Endothelial cell (in vitro differentiated cells): ENCODE measurements at regions not wholly inside any gene's neighbourhood (a gene's known extent, or its start where the extent isn't known, plus 50 kb on each side); places are given as distances from the start of the nearest gene placed in this dataset.

Experiments used
- DNase-seq: peaks from one replicate; pipeline ENCODE4 v3.0.0; 2021; ENCODE audit warnings: low spot score
- H3K27ac Mint-ChIP-seq: one replicate; pipeline ENCODE4 v1.8.0; 2021; ENCODE audit warnings: mixed read lengths, inconsistent platforms; ENCODE audit not compliant: unreplicated experiment
- H3K27me3 Mint-ChIP-seq: one replicate; pipeline ENCODE4 v1.8.0; 2021; ENCODE audit warnings: mild to moderate bottlenecking, moderate library complexity, mixed read lengths, inconsistent platforms; ENCODE audit not compliant: unreplicated experiment
- H3K36me3 Mint-ChIP-seq: one replicate; pipeline ENCODE4 v1.8.0; 2021; ENCODE audit warnings: mild to moderate bottlenecking, low read depth, mixed read lengths, inconsistent platforms; ENCODE audit not compliant: unreplicated experiment
- H3K4me1 Mint-ChIP-seq: one replicate; pipeline ENCODE4 v1.8.0; 2021; ENCODE audit warnings: mild to moderate bottlenecking, mixed read lengths, inconsistent platforms; ENCODE audit not compliant: unreplicated experiment
- H3K4me3 Mint-ChIP-seq: one replicate; pipeline ENCODE4 v1.8.0; 2021; ENCODE audit warnings: mild to moderate bottlenecking, mixed read lengths, inconsistent platforms; ENCODE audit not compliant: unreplicated experiment
- H3K9me3 Mint-ChIP-seq: one replicate; pipeline ENCODE4 v1.8.0; 2021; ENCODE audit warnings: mixed read lengths, inconsistent platforms; ENCODE audit not compliant: unreplicated experiment
- CTCF ChIP-seq: fragments of 200-600 bp; sonication (generic); IDR thresholded peaks from one replicate; pipeline ENCODE4 v1.5.0; 2021; ENCODE audit warnings: antibody characterized with exemption; ENCODE audit not compliant: unreplicated experiment

DNA sequence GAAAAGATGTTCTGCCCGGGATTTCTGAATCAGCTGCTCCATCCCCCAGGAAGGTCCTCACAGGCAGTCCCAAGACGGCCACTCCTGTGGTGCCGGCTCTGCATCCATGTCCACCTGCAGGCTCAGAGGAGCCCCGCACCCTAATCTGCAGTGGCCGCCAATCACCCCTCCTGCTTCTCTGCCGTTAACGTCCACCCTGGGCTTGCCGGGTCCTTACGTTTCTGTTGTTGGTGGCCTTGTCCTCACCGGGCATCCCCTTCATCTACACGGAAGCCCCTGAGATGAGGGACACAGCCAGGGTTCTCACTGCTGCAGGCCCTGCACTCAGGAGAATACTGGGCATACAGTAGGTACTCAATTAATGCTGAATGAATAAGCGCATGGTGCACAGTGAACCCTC lies 131.5 kb upstream of the SNTG2 start:
- H3K4me3 Mint-ChIP-seq: no peak overlapping the region
- H3K4me1 Mint-ChIP-seq: peaks cover 1% of the 10 kb centered on the region
- H3K36me3 Mint-ChIP-seq: no peaks in the 10 kb centered on the region
- TF ChIP-seq CTCF: no peak
- no peaks in the 10 kb centered on the region for H3K9me3 Mint-ChIP-seq
- DNase-seq: no peak
- H3K27ac Mint-ChIP-seq: no peak overlapping the region
- no peaks in the 10 kb centered on the region for H3K27me3 Mint-ChIP-seq

- Mint-ChIP-seq H3K27ac (no peak overlapping the region), H3K4me1 (peaks cover 6% of the 10 kb centered on the region), H3K36me3 (no peaks in the 10 kb centered on the region), H3K27me3 (no peaks in the 10 kb centered on the region), H3K4me3 (no peak overlapping the region), H3K9me3 (no peaks in the 10 kb centered on the region)
- no peak for TF ChIP-seq CTCF
- no peak for DNase-seq
These were observed 133.2 kb upstream of the SNTG2 start for GRCh38 chr2:817336-818015.

DNA sequence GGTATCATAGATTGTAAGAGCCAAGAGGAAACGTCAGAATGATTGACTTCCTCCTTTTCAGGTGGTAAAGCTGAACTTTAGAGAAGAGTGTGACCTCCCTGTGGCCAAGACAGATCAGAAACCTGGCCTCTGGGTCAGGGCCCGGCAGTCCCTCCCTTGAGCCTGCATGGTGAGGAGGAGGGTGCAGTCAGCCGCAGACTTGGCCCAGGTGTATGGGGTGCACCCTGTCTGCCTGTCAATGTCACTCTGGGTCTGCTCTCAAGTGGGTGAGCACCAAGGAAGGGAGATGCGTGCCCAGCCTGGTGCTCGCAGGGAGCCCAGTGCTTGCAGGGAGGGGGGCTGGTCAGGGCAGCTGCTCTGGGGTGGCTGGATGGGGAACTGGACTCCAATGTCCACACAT lies 134.4 kb upstream of the SNTG2 start:
- Mint-ChIP-seq H3K9me3 (no peaks in the 10 kb centered on the region), H3K27me3 (no peaks in the 10 kb centered on the region), H3K4me1 (peaks cover 6% of the 10 kb centered on the region), H3K27ac (no peak overlapping the region), H3K4me3 (no peak overlapping the region), H3K36me3 (no peaks in the 10 kb centered on the region)
- no peak for DNase-seq
- TF ChIP-seq CTCF: no peak

GRCh38 chr2:810397-810796 lies 133.2 kb upstream of the TMEM18 start:
- DNase-seq: no peak
- Mint-ChIP-seq H3K4me1 (peaks cover 6% of the 10 kb centered on the region), H3K9me3 (no peaks in the 10 kb centered on the region), H3K36me3 (no peaks in the 10 kb centered on the region), H3K4me3 (no peak overlapping the region), H3K27ac (no peak overlapping the region), H3K27me3 (no peaks in the 10 kb centered on the region)
- TF ChIP-seq CTCF: no peak

- no peaks in the 10 kb centered on the region for H3K9me3 Mint-ChIP-seq
- H3K4me3 Mint-ChIP-seq: no peak overlapping the region
- no peak for TF ChIP-seq CTCF
- no peak for DNase-seq
- no peaks in the 10 kb centered on the region for H3K27me3 Mint-ChIP-seq
- no peaks in the 10 kb centered on the region for H3K4me1 Mint-ChIP-seq
- no peaks in the 10 kb centered on the region for H3K36me3 Mint-ChIP-seq
- H3K27ac Mint-ChIP-seq: no peak overlapping the region
These were observed 130.1 kb upstream of the TMEM18 start for GRCh38 chr2:807300-807699.
